GM18519 (cell line): ENCODE measurements at regions not wholly inside any gene's neighbourhood (a gene's known extent, or its start where the extent isn't known, plus 50 kb on each side); places are given as distances from the start of the nearest gene placed in this dataset.

Experiments
- ATAC-seq: cut with Tn5 transposase; IDR thresholded peaks from one replicate; pipeline ENCODE4 v1.9.1; 2021; ENCODE audit warnings: mild to moderate bottlenecking, moderate library complexity; ENCODE audit not compliant: unreplicated experiment, low FRiP score

- ATAC-seq = no peak
These were observed 380.7 kb downstream of the MRPS30 start for GRCh38 chr5:45189481-45189880.

DNA sequence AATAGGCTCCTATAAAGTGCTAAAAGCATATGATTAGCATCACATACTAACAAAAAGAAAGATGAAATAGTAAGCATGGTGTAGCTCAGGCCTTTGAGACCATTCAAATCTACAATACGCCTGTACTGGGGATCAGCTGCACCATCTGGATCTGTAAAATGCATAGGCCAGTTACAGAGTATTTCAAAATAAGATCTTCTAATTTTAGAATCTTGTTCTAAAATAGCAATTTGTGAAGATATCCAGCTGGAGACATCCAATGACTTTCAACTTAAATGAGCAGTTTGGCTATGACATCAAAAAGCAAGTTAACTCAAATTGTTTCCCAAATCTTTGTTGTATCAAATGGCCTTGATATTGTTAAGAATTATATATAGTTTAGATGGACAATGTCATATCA, 386.3 kb downstream of the MRPS30 start:
- no peak for ATAC-seq
